Right forelimb (tissue), 1 donor: ENCODE measurements at regions not wholly inside any gene's neighbourhood (a gene's known extent, or its start where the extent isn't known, plus 50 kb on each side); places are given as distances from the start of the nearest gene placed in this dataset.
A peak's percentile ranks its signal among the peaks of the same experiment; 100 is the strongest.

Source experiments
- DNase-seq: peaks from one replicate; pipeline ENCODE4 v3.0.0-alpha.2; 2018

- DNase-seq, result no peak
Observed at GRCh38 chr15:66906668-66907614, 158.5 kb upstream of the SMAD3 start.

GRCh38 chr15:66907826-66908743 lies 157.3 kb upstream of the SMAD3 start:
- peak; percentile 68 for DNase-seq

GRCh38 chr15:66908744-66909095 lies 156.7 kb upstream of the SMAD3 start:
- no peak for DNase-seq

GRCh38 chr15:66909381-66909890 lies 156.0 kb upstream of the SMAD3 start:
- no peak for DNase-seq

GRCh38 chr15:66911131-66911700 lies 154.2 kb upstream of the SMAD3 start:
- no peak for DNase-seq

- DNase-seq, result no peak
Observed at GRCh38 chr15:66912001-66912400, 153.4 kb upstream of the SMAD3 start.

- no peak for DNase-seq
Observed at GRCh38 chr15:66912441-66912840, 153.0 kb upstream of the SMAD3 start.

GRCh38 chr15:66917904-66918448 lies 147.4 kb upstream of the SMAD3 start:
- DNase-seq, result no peak

- no peak for DNase-seq
Observed at GRCh38 chr15:66919421-66919820, 146.0 kb upstream of the SMAD3 start.

- DNase-seq, result no peak
Observed at GRCh38 chr15:66921319-66921915, 144.0 kb upstream of the SMAD3 start.

- peak; percentile 3 for DNase-seq
Observed at GRCh38 chr15:66922608-66923007, 142.8 kb upstream of the SMAD3 start.

GRCh38 chr15:66923438-66923881 lies 141.9 kb upstream of the SMAD3 start:
- peak; percentile 40 for DNase-seq

- DNase-seq, result no peak
Observed at GRCh38 chr15:66924889-66925288, 140.5 kb upstream of the SMAD3 start.

GRCh38 chr15:66925721-66926120 lies 139.7 kb upstream of the SMAD3 start:
- DNase-seq, result no peak

GRCh38 chr15:66927201-66928077 lies 138.0 kb upstream of the SMAD3 start:
- no peak for DNase-seq

- DNase-seq, result no peak
Observed at GRCh38 chr15:66928101-66928500, 137.3 kb upstream of the SMAD3 start.

- no peak for DNase-seq
Observed at GRCh38 chr15:66928784-66929183, 136.6 kb upstream of the SMAD3 start.

GRCh38 chr15:66929843-66930402 lies 135.5 kb upstream of the SMAD3 start:
- DNase-seq, result no peak

- no peak for DNase-seq
Observed at GRCh38 chr15:66931768-66932633, 133.4 kb upstream of the SMAD3 start.

- no peak for DNase-seq
Observed at GRCh38 chr15:66932634-66933024, 132.8 kb upstream of the SMAD3 start.
